ENCODE measurements at regions not wholly inside any gene's neighbourhood (a gene's known extent, or its start where the extent isn't known, plus 50 kb on each side); places are given as distances from the start of the nearest gene placed in this dataset.

GRCh38 chr3:146712806-146713205, 107.7 kb upstream of the PLSCR5 start:
- CTCF ChIA-PET, result no interaction called here
- no peaks in the 10 kb centered on the region for H3K9me1 ChIP-seq (ENCODE audit: insufficient read depth, low read length)

More at GRCh38 chr3:146712806-146713205, 107.7 kb upstream of the PLSCR5 start:
- Histone ChIP-seq H4K91ac (ENCODE audit: insufficient read depth, low read depth, low read length) (no peak overlapping the region), H4K8ac (ENCODE audit: low read depth in 2 of 2, low read length in 2 of 2) (no peak overlapping the region), H3K18ac (ENCODE audit: low read depth, low read length) (no peak overlapping the region), H3K4ac (ENCODE audit: low read depth, low read length) (no peak overlapping the region), H3K56ac (ENCODE audit: extremely low read depth, insufficient read depth, low read length) (no peak overlapping the region), H3K9me3 (ENCODE audit: control insufficient read depth, insufficient read depth, low read length) (no peaks in the 10 kb centered on the region), H3K27ac (ENCODE audit: insufficient read depth, low read length) (no peak overlapping the region), H2AFZ (replicated peaks; ENCODE audit: low read length, poor library complexity) (no peak overlapping the region), H2BK120ac (ENCODE audit: low read depth, low read length) (no peak overlapping the region), H3K9ac (ENCODE audit: low read depth, low read length) (no peak overlapping the region), H3K23ac (ENCODE audit: low read depth, low read length) (no peak overlapping the region), H3K4me1 (ENCODE audit: control insufficient read depth, insufficient read depth, low read length) (no peaks in the 10 kb centered on the region), H4K5ac (ENCODE audit: low read depth, low read length) (no peak overlapping the region), H4K20me1 (ENCODE audit: insufficient read depth, low read length) (no peaks in the 10 kb centered on the region), H2AK9ac (replicated peaks; ENCODE audit: low read depth, low read length, poor library complexity) (no peak overlapping the region), H3K27me3 (ENCODE audit: control insufficient read depth, insufficient read depth, low read length) (no peaks in the 10 kb centered on the region), H2BK5ac (ENCODE audit: low read depth, low read length, poor library complexity, severe bottlenecking) (no peak overlapping the region), H3K36me3 (ENCODE audit: control insufficient read depth, insufficient read depth, low read length) (no peaks in the 10 kb centered on the region), H3K79me1 (ENCODE audit: low read depth in 1 of 2, low read length in 2 of 2) (no peaks in the 10 kb centered on the region), H3K14ac (replicated peaks; ENCODE audit: low read depth, low read length) (no peak overlapping the region), H3K4me2 (ENCODE audit: low read depth, low read length) (no peak overlapping the region), H3K4me3 (ENCODE audit: insufficient read depth, low read depth, low read length) (no peak overlapping the region), H2BK20ac (ENCODE audit: low read depth, low read length) (no peak overlapping the region), H2AK5ac (ENCODE audit: low read depth, low read length) (no peak overlapping the region), H2BK15ac (ENCODE audit: low read depth, low read length) (no peak overlapping the region)
- WGBS, 2 experiments (ENCODE audit: extremely low coverage in 2 of 2, insufficient read length in 1 of 2), result no CpG with 5 or more reads among the region's 3 CpGs
- POLR2A ChIA-PET (ENCODE audit: unreplicated experiment), result no interaction called here
- TF ChIP-seq RAD21 (IDR thresholded peaks at IDR 0.05; ENCODE audit: low read length), result no peak
- TF ChIP-seq RCOR1 (IDR thresholded peaks at IDR 0.05; ENCODE audit: insufficient replicate concordance, low read length), result no peak
- no peak for TF ChIP-seq NFE2L2 (IDR thresholded peaks at IDR 0.05; ENCODE audit: low read depth, low read length)
- no peak for TF ChIP-seq CEBPB (IDR thresholded peaks at IDR 0.05; ENCODE audit: low read depth, low read length)
- in situ Hi-C loops (cut with MboI; ENCODE audit: low sequenced_read_pairs), result no loop called here
- BruUV-seq (replicated peaks), result no TSS peak
- intact Hi-C loops (cut with micrococcal nuclease), result no loop called here
- dilution Hi-C loops (cut with HindIII; ENCODE audit: low sequenced_read_pairs, unreplicated experiment), result no loop called here
- no peak for DNase-seq
- no peak for ATAC-seq (ENCODE audit: low read depth)
